Spleen (tissue), 7 donors: ENCODE measurements at regions not wholly inside any gene's neighbourhood (a gene's known extent, or its start where the extent isn't known, plus 50 kb on each side); places are given as distances from the start of the nearest gene placed in this dataset.

Experiments
- CTCF ChIP-seq, 11 experiments: fragments of 200-600 bp in 7 of 11; fragments of 450-650 bp in 4 of 11; sonication (generic) in 4 of 11; IDR thresholded peaks in 8 of 11; conservative IDR thresholded peaks in 3 of 11; 1 replicate in 7 of 11; 2 replicates in 4 of 11; pipeline versions ENCODE4 v1.4.0 to v1.8.0; 2016 to 2021; ENCODE audit warnings: antibody characterized with exemption in 11 of 11, inconsistent platforms in 4 of 11, mild to moderate bottlenecking in 1 of 11
- POLR2A ChIP-seq, 3 donors: fragments of 450-650 bp; IDR thresholded peaks; one replicate each; pipeline ENCODE4 v1.5.1; 2017; ENCODE audit warnings: antibody characterized with exemption in 3 of 3, mild to moderate bottlenecking in 1 of 3
- POLR2AphosphoS5 ChIP-seq, 3 donors: sonication (generic); formaldehyde crosslinking; IDR thresholded peaks; one replicate each; pipeline ENCODE4 v1.5.1; 2017; ENCODE audit warnings: antibody characterized with exemption in 3 of 3
- donor health status: DM: no; HTN: no; CAD: no; lungs with moderate emphysema.
- donor health status: DM: no; HTN: no; CAD: no.
- donor health status: DM: no; HTN: no; CAD: no.

- no peak for TF ChIP-seq CTCF (IDR thresholded peaks at IDR 0.05 in 8 of 11, conservative IDR thresholded peaks at IDR 0.05 in 3 of 11)
- TF ChIP-seq POLR2AphosphoS5 (IDR thresholded peaks at IDR 0.05): no peak
- no peak for TF ChIP-seq POLR2A (IDR thresholded peaks at IDR 0.05)
These were observed 154.4 kb upstream of the FOXF1 start for GRCh38 chr16:86355951-86356350.
